HEK293T (cell line): ENCODE measurements at regions not wholly inside any gene's neighbourhood (a gene's known extent, or its start where the extent isn't known, plus 50 kb on each side); places are given as distances from the start of the nearest gene placed in this dataset.

Experiments
- ARNT ChIP-seq: fragments of 450-650 bp; IDR thresholded peaks from 2 replicates; pipeline ENCODE4 v1.6.1; 2017; ENCODE audit warnings: mild to moderate bottlenecking
- BHLHE40 ChIP-seq: fragments of 450-650 bp; IDR thresholded peaks from 2 replicates; pipeline ENCODE4 v1.6.1; 2016; ENCODE audit warnings: mild to moderate bottlenecking, moderate library complexity, borderline replicate concordance
- CTBP1 ChIP-seq: fragments of 450-650 bp; IDR thresholded peaks from 2 replicates; pipeline ENCODE4 v1.6.1; 2016; ENCODE audit warnings: borderline replicate concordance
- ELF4 ChIP-seq: fragments of 450-650 bp; IDR thresholded peaks from 2 replicates; pipeline ENCODE4 v1.6.1; 2017; ENCODE audit warnings: antibody characterized with exemption
- FOXA1 ChIP-seq: fragments of 450-650 bp; IDR thresholded peaks from 2 replicates; pipeline ENCODE4 v1.6.1; 2016; ENCODE audit warnings: mild to moderate bottlenecking
- FOXK2 ChIP-seq: fragments of 450-650 bp; IDR thresholded peaks from 2 replicates; pipeline ENCODE4 v1.6.1; 2016; ENCODE audit warnings: mild to moderate bottlenecking
- FOXM1 ChIP-seq: fragments of 450-650 bp; IDR thresholded peaks from 2 replicates; pipeline ENCODE4 v1.6.1; 2017; ENCODE audit warnings: mild to moderate bottlenecking, borderline replicate concordance
- HDGF ChIP-seq: fragments of 450-650 bp; IDR thresholded peaks from 2 replicates; pipeline ENCODE4 v1.6.1; 2017; ENCODE audit warnings: antibody characterized with exemption, borderline replicate concordance
- L3MBTL2 ChIP-seq: fragments of 450-650 bp; conservative IDR thresholded peaks from 2 replicates; pipeline ENCODE4 v1.6.1; 2016; ENCODE audit warnings: mild to moderate bottlenecking
- LEF1 ChIP-seq: fragments of 450-650 bp; IDR thresholded peaks from 2 replicates; pipeline ENCODE4 v1.6.1; 2017; ENCODE audit warnings: mild to moderate bottlenecking, borderline replicate concordance
- NFRKB ChIP-seq: fragments of 450-650 bp; IDR thresholded peaks from 2 replicates; pipeline ENCODE4 v1.6.1; 2016; ENCODE audit warnings: mild to moderate bottlenecking, moderate library complexity
- SP1 ChIP-seq: fragments of 450-650 bp; IDR thresholded peaks from 2 replicates; pipeline ENCODE4 v1.6.1; 2017
- SUZ12 ChIP-seq: fragments of 450-650 bp; IDR thresholded peaks from 2 replicates; pipeline ENCODE4 v1.6.1; 2016; ENCODE audit warnings: mild to moderate bottlenecking
- TARDBP ChIP-seq: fragments of 450-650 bp; IDR thresholded peaks from 2 replicates; pipeline ENCODE4 v1.6.1; 2016

GRCh38 chr20:56060486-56060885 lies 55.2 kb upstream of the CBLN4 start:
- TF ChIP-seq CTBP1 (no peak), FOXM1 (no peak), L3MBTL2 (no peak), ARNT (no peak), NFRKB (no peak), ELF4 (no peak), TARDBP (no peak), BHLHE40 (no peak), HDGF (no peak), LEF1 (no peak), SP1 (no peak), FOXA1 (no peak), FOXK2 (no peak), SUZ12 (no peak)
